Panc1 (cell line): ENCODE measurements at regions not wholly inside any gene's neighbourhood (a gene's known extent, or its start where the extent isn't known, plus 50 kb on each side); places are given as distances from the start of the nearest gene placed in this dataset.

Source experiments
- ATAC-seq: fragments of 200-7000 bp; cut with Tn5 transposase; 2 replicates; pipeline ENCODE4 v1.9.1; 2020; ENCODE audit warnings: mild to moderate bottlenecking, moderate library complexity
- BruUV-seq: library from RNA; stranded (reverse); fragments of 400-500 nt; replicated peaks from 2 replicates; lab custom pipeline; 2021; lab: Mats Ljungman, UMichigan
- CTCF ChIA-PET: fragments of 300-600 bp; sonication (Branson Sonifier 250); formaldehyde crosslinking; loops from one replicate; lab custom pipeline; 2022; ENCODE audit warnings: antibody characterized with exemption; lab: Charles Lee
- POLR2A ChIA-PET: fragments of 300-600 bp; sonication (Branson Sonifier 250); formaldehyde crosslinking; loops from one replicate; lab custom pipeline; 2022; ENCODE audit warnings: antibody characterized with exemption; lab: Charles Lee
- DNase-seq: peaks from one replicate; pipeline ENCODE4 v3.0.0-alpha.2; 2010; ENCODE audit warnings: low read depth, low spot score
- H3K27ac ChIP-seq: 2 replicates; pipeline ENCODE4 v1.5.1; 2011; ENCODE audit warnings: mild to moderate bottlenecking, low read length, inconsistent platforms
- H3K27me3 ChIP-seq: fragments of 200-500 bp; sonication (Bioruptor generic); 2 replicates; pipeline ENCODE4 v1.6.0; 2014; ENCODE audit warnings: low read length, inconsistent platforms; ENCODE audit not compliant: control insufficient read depth, insufficient read depth
- H3K36me3 ChIP-seq: fragments of 200-500 bp; sonication (Bioruptor generic); 2 replicates; pipeline ENCODE4 v1.5.1; 2014; ENCODE audit warnings: inconsistent platforms, mild to moderate bottlenecking, low read length, moderate library complexity; ENCODE audit not compliant: control insufficient read depth, insufficient read depth
- H3K4me1 ChIP-seq: 2 replicates; pipeline ENCODE4 v1.5.1; 2011; ENCODE audit warnings: inconsistent platforms, mild to moderate bottlenecking, low read length, moderate library complexity; ENCODE audit not compliant: control insufficient read depth, insufficient read depth
- H3K4me3 ChIP-seq, 2 experiments: 2 replicates each; pipeline ENCODE4 v1.5.1; 2011 to 2012; ENCODE audit warnings: low read depth in 2 of 2, low read length in 2 of 2, mild to moderate bottlenecking in 2 of 2, inconsistent platforms in 1 of 2, moderate library complexity in 1 of 2
- H3K9me3 ChIP-seq: fragments of 200-500 bp; sonication (Bioruptor generic); 2 replicates; pipeline ENCODE4 v1.5.1; 2014; ENCODE audit warnings: low read depth, mild to moderate bottlenecking, inconsistent platforms, low read length, moderate library complexity; ENCODE audit not compliant: control insufficient read depth, insufficient read depth
- POLR2AphosphoS5 ChIP-seq: IDR thresholded peaks from 2 replicates; pipeline ENCODE4 v1.6.1; 2012; ENCODE audit warnings: mild to moderate bottlenecking, low read depth, low read length, moderate library complexity
- SIN3A ChIP-seq: IDR thresholded peaks from 2 replicates; pipeline ENCODE4 v1.6.1; 2012; ENCODE audit warnings: low read depth, mild to moderate bottlenecking, low read length, moderate library complexity, borderline replicate concordance; ENCODE audit not compliant: insufficient read depth
- TCF7L2 ChIP-seq: IDR thresholded peaks from 2 replicates; pipeline ENCODE4 v1.6.1; 2011; ENCODE audit warnings: mild to moderate bottlenecking, low read depth, low read length, inconsistent platforms
- in situ Hi-C: cut with HindIII; loops from 2 replicates; pipeline ENCODE4 v1.10.0; 2016; ENCODE audit warnings: low sequenced_read_pairs, low pct_unique_long_range_greater_than_20kb
- intact Hi-C: fragments of 100-400 bp; cut with micrococcal nuclease; formaldehyde crosslinking; loops from one replicate; pipeline ENCODE4 v1.10.0; 2022; ENCODE audit not compliant: unreplicated experiment
- TF ChIP-seq, protein P1 (sequence below): fragments of 450-650 bp; IDR thresholded peaks from 2 replicates; pipeline ENCODE4 v1.5.1; 2017; ENCODE audit warnings: mild to moderate bottlenecking
- TF ChIP-seq, protein P2 (sequence below), 2 experiments: IDR thresholded peaks; 2 replicates each; pipeline ENCODE4 v1.6.1; 2011 to 2012; ENCODE audit warnings: low read depth in 2 of 2, control low read depth in 1 of 2, low read length in 1 of 2, mild to moderate bottlenecking in 1 of 2, moderate library complexity in 1 of 2; ENCODE audit not compliant: insufficient read depth in 1 of 2

- Histone ChIP-seq H3K9me3 (no peaks in the 10 kb centered on the region), H3K36me3 (no peaks in the 10 kb centered on the region), H3K27me3 (no peaks in the 10 kb centered on the region), H3K4me3 (no peak overlapping the region), H3K4me1 (no peaks in the 10 kb centered on the region), H3K27ac (no peak overlapping the region)
- DNase-seq (no peak), ATAC-seq (no peak)
- BruUV-seq: no TSS peak
- in situ Hi-C loops: no loop called here
- intact Hi-C loops: no loop called here
- ChIA-PET POLR2A (no interaction called here), CTCF (no interaction called here)
- TF ChIP-seq SIN3A: no peak
- no peak for TF ChIP-seq TCF7L2
- TF ChIP-seq, protein P1, sequence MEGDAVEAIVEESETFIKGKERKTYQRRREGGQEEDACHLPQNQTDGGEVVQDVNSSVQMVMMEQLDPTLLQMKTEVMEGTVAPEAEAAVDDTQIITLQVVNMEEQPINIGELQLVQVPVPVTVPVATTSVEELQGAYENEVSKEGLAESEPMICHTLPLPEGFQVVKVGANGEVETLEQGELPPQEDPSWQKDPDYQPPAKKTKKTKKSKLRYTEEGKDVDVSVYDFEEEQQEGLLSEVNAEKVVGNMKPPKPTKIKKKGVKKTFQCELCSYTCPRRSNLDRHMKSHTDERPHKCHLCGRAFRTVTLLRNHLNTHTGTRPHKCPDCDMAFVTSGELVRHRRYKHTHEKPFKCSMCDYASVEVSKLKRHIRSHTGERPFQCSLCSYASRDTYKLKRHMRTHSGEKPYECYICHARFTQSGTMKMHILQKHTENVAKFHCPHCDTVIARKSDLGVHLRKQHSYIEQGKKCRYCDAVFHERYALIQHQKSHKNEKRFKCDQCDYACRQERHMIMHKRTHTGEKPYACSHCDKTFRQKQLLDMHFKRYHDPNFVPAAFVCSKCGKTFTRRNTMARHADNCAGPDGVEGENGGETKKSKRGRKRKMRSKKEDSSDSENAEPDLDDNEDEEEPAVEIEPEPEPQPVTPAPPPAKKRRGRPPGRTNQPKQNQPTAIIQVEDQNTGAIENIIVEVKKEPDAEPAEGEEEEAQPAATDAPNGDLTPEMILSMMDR: no peak
Measured at GRCh38 chr13:89865164-89866064, 1482.1 kb upstream of the MIR17HG start.

GRCh38 chr13:89869312-89869711, 1478.2 kb upstream of the MIR17HG start:
- no peak for DNase-seq
- ATAC-seq: no peak
- H3K4me3 ChIP-seq: no peak overlapping the region
- TF ChIP-seq POLR2AphosphoS5: no peak
- TF ChIP-seq, protein P1: no peak
- no peak for TF ChIP-seq SIN3A
- TF ChIP-seq TCF7L2: no peak
- TF ChIP-seq, protein P2, sequence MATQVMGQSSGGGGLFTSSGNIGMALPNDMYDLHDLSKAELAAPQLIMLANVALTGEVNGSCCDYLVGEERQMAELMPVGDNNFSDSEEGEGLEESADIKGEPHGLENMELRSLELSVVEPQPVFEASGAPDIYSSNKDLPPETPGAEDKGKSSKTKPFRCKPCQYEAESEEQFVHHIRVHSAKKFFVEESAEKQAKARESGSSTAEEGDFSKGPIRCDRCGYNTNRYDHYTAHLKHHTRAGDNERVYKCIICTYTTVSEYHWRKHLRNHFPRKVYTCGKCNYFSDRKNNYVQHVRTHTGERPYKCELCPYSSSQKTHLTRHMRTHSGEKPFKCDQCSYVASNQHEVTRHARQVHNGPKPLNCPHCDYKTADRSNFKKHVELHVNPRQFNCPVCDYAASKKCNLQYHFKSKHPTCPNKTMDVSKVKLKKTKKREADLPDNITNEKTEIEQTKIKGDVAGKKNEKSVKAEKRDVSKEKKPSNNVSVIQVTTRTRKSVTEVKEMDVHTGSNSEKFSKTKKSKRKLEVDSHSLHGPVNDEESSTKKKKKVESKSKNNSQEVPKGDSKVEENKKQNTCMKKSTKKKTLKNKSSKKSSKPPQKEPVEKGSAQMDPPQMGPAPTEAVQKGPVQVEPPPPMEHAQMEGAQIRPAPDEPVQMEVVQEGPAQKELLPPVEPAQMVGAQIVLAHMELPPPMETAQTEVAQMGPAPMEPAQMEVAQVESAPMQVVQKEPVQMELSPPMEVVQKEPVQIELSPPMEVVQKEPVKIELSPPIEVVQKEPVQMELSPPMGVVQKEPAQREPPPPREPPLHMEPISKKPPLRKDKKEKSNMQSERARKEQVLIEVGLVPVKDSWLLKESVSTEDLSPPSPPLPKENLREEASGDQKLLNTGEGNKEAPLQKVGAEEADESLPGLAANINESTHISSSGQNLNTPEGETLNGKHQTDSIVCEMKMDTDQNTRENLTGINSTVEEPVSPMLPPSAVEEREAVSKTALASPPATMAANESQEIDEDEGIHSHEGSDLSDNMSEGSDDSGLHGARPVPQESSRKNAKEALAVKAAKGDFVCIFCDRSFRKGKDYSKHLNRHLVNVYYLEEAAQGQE (IDR thresholded peaks at IDR 0.05; ENCODE audit: insufficient read depth in 1 of 2, low read depth in 2 of 2, low read length in 1 of 2): no peak
- CTCF ChIA-PET: no interaction called here
- in situ Hi-C loops: no loop called here
- no peaks in the 10 kb centered on the region for H3K27me3 ChIP-seq
- intact Hi-C loops: no loop called here
- POLR2A ChIA-PET: no interaction called here
- H3K4me1 ChIP-seq: no peaks in the 10 kb centered on the region
- H3K9me3 ChIP-seq: no peaks in the 10 kb centered on the region
- no TSS peak for BruUV-seq
- no peak overlapping the region for H3K27ac ChIP-seq
- no peaks in the 10 kb centered on the region for H3K36me3 ChIP-seq
